Stimulated activated CD4-positive, alpha-beta T cell treated with anti-CD3 and anti-CD28 coated beads, TNF-alpha, amount 100 ng/mL, for 1 hour (primary cell): ENCODE measurements at regions not wholly inside any gene's neighbourhood (a gene's known extent, or its start where the extent isn't known, plus 50 kb on each side); places are given as distances from the start of the nearest gene placed in this dataset.
"Not testable (repeated sequence)": the region's sequence is repeated elsewhere in the genome, so short reads cannot be mapped to it uniquely, and the experiment has no call there.

Experiments used
- DNase-seq, 3 donors: peaks; one replicate each; pipeline ENCODE4 v3.0.0-alpha.2; 2020; ENCODE audit warnings: low read depth in 3 of 3, low spot score in 1 of 3

- no peak for DNase-seq
These were observed 630.9 kb downstream of the TMTC2 start for GRCh38 chr12:83317595-83317994.

- DNase-seq: no peak
These were observed 627.1 kb downstream of the TMTC2 start for GRCh38 chr12:83313827-83314226.

- no peak for DNase-seq
These were observed 626.6 kb downstream of the TMTC2 start for GRCh38 chr12:83313322-83313721.

- DNase-seq: no peak
These were observed 590.2 kb downstream of the TMTC2 start for GRCh38 chr12:83276904-83277303.

GRCh38 chr12:83271201-83271600 is 584.5 kb downstream of the TMTC2 start:
- DNase-seq: no peak

GRCh38 chr12:83265808-83266207 is 579.1 kb downstream of the TMTC2 start:
- no peak for DNase-seq

GRCh38 chr12:83261998-83262397 is 575.3 kb downstream of the TMTC2 start:
- no peak for DNase-seq

GRCh38 chr12:83260126-83260525 is 573.4 kb downstream of the TMTC2 start:
- DNase-seq: not testable (repeated sequence)

- DNase-seq: no peak
These were observed 571.0 kb downstream of the TMTC2 start for GRCh38 chr12:83257726-83258125.

- no peak for DNase-seq
These were observed 569.9 kb downstream of the TMTC2 start for GRCh38 chr12:83256562-83256961.

GRCh38 chr12:83250866-83251265 is 564.2 kb downstream of the TMTC2 start:
- DNase-seq: no peak

GRCh38 chr12:83245156-83245555 is 558.5 kb downstream of the TMTC2 start:
- no peak for DNase-seq

GRCh38 chr12:83244001-83244400 is 557.3 kb downstream of the TMTC2 start:
- DNase-seq: no peak

- not testable (repeated sequence) for DNase-seq
These were observed 547.3 kb downstream of the TMTC2 start for GRCh38 chr12:83233987-83234386.

- DNase-seq: not testable (repeated sequence)
These were observed 540.3 kb downstream of the TMTC2 start for GRCh38 chr12:83226960-83227359.

GRCh38 chr12:83225806-83226205 is 539.1 kb downstream of the TMTC2 start:
- no peak for DNase-seq

- no peak for DNase-seq
These were observed 537.3 kb downstream of the TMTC2 start for GRCh38 chr12:83224012-83224411.

GRCh38 chr12:83220774-83221173 is 534.1 kb downstream of the TMTC2 start:
- no peak for DNase-seq

- DNase-seq: no peak
These were observed 529.5 kb downstream of the TMTC2 start for GRCh38 chr12:83216230-83216629.

GRCh38 chr12:83214185-83214584 is 527.5 kb downstream of the TMTC2 start:
- DNase-seq: no peak

- no peak for DNase-seq
These were observed 524.2 kb downstream of the TMTC2 start for GRCh38 chr12:83210933-83211332.

- DNase-seq: no peak
These were observed 512.4 kb downstream of the TMTC2 start for GRCh38 chr12:83199069-83199468.

GRCh38 chr12:83198291-83199015 is 511.7 kb downstream of the TMTC2 start:
- DNase-seq: no peak
